Lower leg skin (tissue), 3 donors: ENCODE measurements at regions not wholly inside any gene's neighbourhood (a gene's known extent, or its start where the extent isn't known, plus 50 kb on each side); places are given as distances from the start of the nearest gene placed in this dataset.

ENCODE experiments used
- POLR2A ChIP-seq, 2 donors: fragments of 450-650 bp; IDR thresholded peaks; one replicate each; pipeline ENCODE4 v1.6.1; 2016 to 2017; ENCODE audit warnings: antibody characterized with exemption in 2 of 2, mild to moderate bottlenecking in 1 of 2, moderate library complexity in 1 of 2
- TF ChIP-seq, protein P1 (sequence below), 3 donors: fragments of 450-650 bp; IDR thresholded peaks; one replicate each; pipeline ENCODE4 v1.5.1; 2016; ENCODE audit warnings: antibody characterized with exemption in 3 of 3, mild to moderate bottlenecking in 3 of 3, moderate library complexity in 2 of 3

DNA sequence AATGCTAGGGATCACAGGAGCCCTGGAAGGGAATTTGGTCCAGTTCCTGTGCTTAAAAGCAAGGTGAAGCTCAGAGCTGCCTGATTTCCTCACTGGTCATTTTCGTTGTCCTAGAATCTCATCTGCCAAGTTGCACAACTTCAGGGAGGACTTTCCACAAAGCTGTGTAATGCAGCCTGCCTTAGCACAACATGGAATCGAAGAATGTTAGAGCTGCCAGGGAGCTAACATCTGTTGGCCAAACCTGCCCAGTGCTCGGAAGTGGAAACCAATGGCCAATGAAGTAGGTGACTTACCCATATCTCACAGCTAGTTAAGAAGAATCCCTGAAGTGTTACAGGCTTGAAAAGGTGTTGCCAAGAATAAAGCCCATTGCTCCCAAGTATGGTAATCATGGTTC lies 79.9 kb upstream of the SSTR1 start:
- TF ChIP-seq, protein P1, sequence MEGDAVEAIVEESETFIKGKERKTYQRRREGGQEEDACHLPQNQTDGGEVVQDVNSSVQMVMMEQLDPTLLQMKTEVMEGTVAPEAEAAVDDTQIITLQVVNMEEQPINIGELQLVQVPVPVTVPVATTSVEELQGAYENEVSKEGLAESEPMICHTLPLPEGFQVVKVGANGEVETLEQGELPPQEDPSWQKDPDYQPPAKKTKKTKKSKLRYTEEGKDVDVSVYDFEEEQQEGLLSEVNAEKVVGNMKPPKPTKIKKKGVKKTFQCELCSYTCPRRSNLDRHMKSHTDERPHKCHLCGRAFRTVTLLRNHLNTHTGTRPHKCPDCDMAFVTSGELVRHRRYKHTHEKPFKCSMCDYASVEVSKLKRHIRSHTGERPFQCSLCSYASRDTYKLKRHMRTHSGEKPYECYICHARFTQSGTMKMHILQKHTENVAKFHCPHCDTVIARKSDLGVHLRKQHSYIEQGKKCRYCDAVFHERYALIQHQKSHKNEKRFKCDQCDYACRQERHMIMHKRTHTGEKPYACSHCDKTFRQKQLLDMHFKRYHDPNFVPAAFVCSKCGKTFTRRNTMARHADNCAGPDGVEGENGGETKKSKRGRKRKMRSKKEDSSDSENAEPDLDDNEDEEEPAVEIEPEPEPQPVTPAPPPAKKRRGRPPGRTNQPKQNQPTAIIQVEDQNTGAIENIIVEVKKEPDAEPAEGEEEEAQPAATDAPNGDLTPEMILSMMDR (IDR thresholded peaks at IDR 0.05), result no peak
- TF ChIP-seq POLR2A (IDR thresholded peaks at IDR 0.05), result no peak
